ENCODE measurements at regions not wholly inside any gene's neighbourhood (a gene's known extent, or its start where the extent isn't known, plus 50 kb on each side); places are given as distances from the start of the nearest gene placed in this dataset.

GRCh38 chr3:150357923-150358607 is 50.0 kb upstream of the TSC22D2 start:
- no peak for ATAC-seq
- intact Hi-C loops (cut with micrococcal nuclease) = no loop called here
- Histone ChIP-seq H3K79me2 (ENCODE audit: insufficient read depth, low read length) (no peaks in the 10 kb centered on the region), H3K4me3 (replicated peaks in 1 of 2; ENCODE audit: low read depth in 1 of 2, low read length in 2 of 2) (no peak overlapping the region), H3K27ac (ENCODE audit: low read depth, low read length) (no peak overlapping the region), H2AFZ (ENCODE audit: low read depth, low read length, poor library complexity, severe bottlenecking) (no peak overlapping the region), H3K9me2 (ENCODE audit: insufficient read depth) (no peaks in the 10 kb centered on the region), H3K9me3 (ENCODE audit: control insufficient read depth in 1 of 2, insufficient read depth in 1 of 2, low read depth in 1 of 2, low read length in 2 of 2) (no peaks in the 10 kb centered on the region), H3K9ac (ENCODE audit: low read length) (no peak overlapping the region), H3K36me3 (ENCODE audit: control insufficient read depth in 1 of 2, insufficient read depth in 2 of 2, low read length in 2 of 2) (no peaks in the 10 kb centered on the region), H3K4me2 (ENCODE audit: low read length) (no peak overlapping the region), H3K4me1 (ENCODE audit: control insufficient read depth in 1 of 2, insufficient read depth in 2 of 2, low read length in 2 of 2) (peaks cover 0 to 18% of the 10 kb centered on the region in 2 experiments; a peak in 2 of 4 replicates), H3K27me3 (ENCODE audit: insufficient read depth, low read length) (no peaks in the 10 kb centered on the region), H4K20me1 (ENCODE audit: insufficient read depth) (no peaks in the 10 kb centered on the region)
- no peak for DNase-seq (ENCODE audit: low read depth, low spot score)
- TF ChIP-seq EGR1 (IDR thresholded peaks at IDR 0.05; ENCODE audit: low read depth) = no peak
- TF ChIP-seq, protein P1, sequence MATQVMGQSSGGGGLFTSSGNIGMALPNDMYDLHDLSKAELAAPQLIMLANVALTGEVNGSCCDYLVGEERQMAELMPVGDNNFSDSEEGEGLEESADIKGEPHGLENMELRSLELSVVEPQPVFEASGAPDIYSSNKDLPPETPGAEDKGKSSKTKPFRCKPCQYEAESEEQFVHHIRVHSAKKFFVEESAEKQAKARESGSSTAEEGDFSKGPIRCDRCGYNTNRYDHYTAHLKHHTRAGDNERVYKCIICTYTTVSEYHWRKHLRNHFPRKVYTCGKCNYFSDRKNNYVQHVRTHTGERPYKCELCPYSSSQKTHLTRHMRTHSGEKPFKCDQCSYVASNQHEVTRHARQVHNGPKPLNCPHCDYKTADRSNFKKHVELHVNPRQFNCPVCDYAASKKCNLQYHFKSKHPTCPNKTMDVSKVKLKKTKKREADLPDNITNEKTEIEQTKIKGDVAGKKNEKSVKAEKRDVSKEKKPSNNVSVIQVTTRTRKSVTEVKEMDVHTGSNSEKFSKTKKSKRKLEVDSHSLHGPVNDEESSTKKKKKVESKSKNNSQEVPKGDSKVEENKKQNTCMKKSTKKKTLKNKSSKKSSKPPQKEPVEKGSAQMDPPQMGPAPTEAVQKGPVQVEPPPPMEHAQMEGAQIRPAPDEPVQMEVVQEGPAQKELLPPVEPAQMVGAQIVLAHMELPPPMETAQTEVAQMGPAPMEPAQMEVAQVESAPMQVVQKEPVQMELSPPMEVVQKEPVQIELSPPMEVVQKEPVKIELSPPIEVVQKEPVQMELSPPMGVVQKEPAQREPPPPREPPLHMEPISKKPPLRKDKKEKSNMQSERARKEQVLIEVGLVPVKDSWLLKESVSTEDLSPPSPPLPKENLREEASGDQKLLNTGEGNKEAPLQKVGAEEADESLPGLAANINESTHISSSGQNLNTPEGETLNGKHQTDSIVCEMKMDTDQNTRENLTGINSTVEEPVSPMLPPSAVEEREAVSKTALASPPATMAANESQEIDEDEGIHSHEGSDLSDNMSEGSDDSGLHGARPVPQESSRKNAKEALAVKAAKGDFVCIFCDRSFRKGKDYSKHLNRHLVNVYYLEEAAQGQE (IDR thresholded peaks at IDR 0.05; ENCODE audit: low read depth) = no peak
- CTCF ChIA-PET = no interaction called here
- BruUV-seq (replicated peaks) = no TSS peak
- RAD21 ChIA-PET (ENCODE audit: low non-redundant PET in 1 of 2, low total read pairs in 2 of 2, uncharacterized antibody in 2 of 2, unreplicated experiment in 2 of 2) = no interaction called here
- POLR2A ChIA-PET = no interaction called here

DNA sequence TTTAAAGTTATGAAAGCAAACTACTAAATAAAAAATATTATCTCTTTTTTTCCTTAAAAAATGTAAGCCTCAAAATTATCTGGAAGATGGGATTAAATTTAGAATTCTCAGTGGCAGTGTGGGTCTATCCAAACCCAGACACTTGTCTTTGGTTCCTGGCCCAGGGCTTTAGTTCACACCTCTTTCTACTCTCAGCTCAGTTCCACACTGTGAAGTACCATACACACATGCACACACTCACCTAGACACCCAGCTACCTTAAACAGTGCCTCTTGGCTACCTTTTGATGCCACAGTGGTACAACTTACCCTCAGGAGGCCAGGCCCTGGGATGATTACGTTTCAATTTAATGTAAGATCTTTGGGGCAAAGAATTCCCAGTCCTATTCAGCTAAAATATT is 51.0 kb upstream of the TSC22D2 start:
- H3K4me1 ChIP-seq (ENCODE audit: control insufficient read depth in 1 of 2, insufficient read depth in 2 of 2, low read length in 2 of 2) = peaks cover 0 to 10% of the 10 kb centered on the region in 2 experiments; a peak in 1 of 4 replicates

More for the DNA sequence above, 51.0 kb upstream of the TSC22D2 start:
- H4K20me1 ChIP-seq (ENCODE audit: insufficient read depth) = no peaks in the 10 kb centered on the region
- RAD21 ChIA-PET (ENCODE audit: low non-redundant PET in 1 of 2, low total read pairs in 2 of 2, uncharacterized antibody in 2 of 2, unreplicated experiment in 2 of 2) = no interaction called here
- H3K9ac ChIP-seq (ENCODE audit: low read length) = no peak overlapping the region
- no peaks in the 10 kb centered on the region for H3K9me2 ChIP-seq (ENCODE audit: insufficient read depth)
- H3K9me3 ChIP-seq (ENCODE audit: control insufficient read depth in 1 of 2, insufficient read depth in 1 of 2, low read depth in 1 of 2, low read length in 2 of 2) = no peaks in the 10 kb centered on the region
- DNase-seq (ENCODE audit: low read depth, low spot score) = no peak
- CTCF ChIA-PET = no interaction called here
- intact Hi-C loops (cut with micrococcal nuclease) = no loop called here
- H3K27ac ChIP-seq (ENCODE audit: low read depth, low read length) = no peak overlapping the region
- H3K36me3 ChIP-seq (ENCODE audit: control insufficient read depth in 1 of 2, insufficient read depth in 2 of 2, low read length in 2 of 2) = no peaks in the 10 kb centered on the region
- no peak overlapping the region for H3K4me2 ChIP-seq (ENCODE audit: low read length)
- no TSS peak for BruUV-seq (replicated peaks)
- H3K4me3 ChIP-seq (replicated peaks in 1 of 2; ENCODE audit: low read depth in 1 of 2, low read length in 2 of 2) = no peak overlapping the region
- no peaks in the 10 kb centered on the region for H3K27me3 ChIP-seq (ENCODE audit: insufficient read depth, low read length)
- POLR2A ChIA-PET = no interaction called here
- no peaks in the 10 kb centered on the region for H3K79me2 ChIP-seq (ENCODE audit: insufficient read depth, low read length)
- TF ChIP-seq POLR2AphosphoS5 (IDR thresholded peaks at IDR 0.05; ENCODE audit: low read depth, low read length) (no peak), CBX3 (IDR thresholded peaks at IDR 0.05; ENCODE audit: low read depth) (no peak)
- no peak for ATAC-seq
- H2AFZ ChIP-seq (ENCODE audit: low read depth, low read length, poor library complexity, severe bottlenecking) = peak overlapping the region; percentile 10

All from HCT116 (cell line).